ENCODE measurements at regions not wholly inside any gene's neighbourhood (a gene's known extent, or its start where the extent isn't known, plus 50 kb on each side); places are given as distances from the start of the nearest gene placed in this dataset.

- Histone ChIP-seq H3K9ac (ENCODE audit: insufficient read length) (peak overlapping the region; percentile 67), H3K27ac (peak overlapping the region; percentile 99)
- DNase-seq (ENCODE audit: low read depth, low spot score), result peak; percentile 73
These were observed 258.0 kb downstream of the PTBP2 start for GRCh38 chr1:96979304-96980268.

GRCh38 chr1:96980448-96980847 lies 258.9 kb downstream of the PTBP2 start:
- H3K36me3 ChIP-seq (ENCODE audit: insufficient read depth, low read length), result no peaks in the 10 kb centered on the region; the same call in 1 of the 2 replicates
- peak overlapping the region; percentile 67 for H3K9ac ChIP-seq (ENCODE audit: insufficient read length)
- H3K4me3 ChIP-seq, result peak overlapping the region; percentile 63
- peak overlapping the region; percentile 99 for H3K27ac ChIP-seq
- TF ChIP-seq EZH2 (IDR thresholded peaks at IDR 0.05) (no peak), FOXP2 (optimal IDR thresholded peaks at IDR 0.05; ENCODE audit: control extremely low read depth, extremely low read length, insufficient read depth) (peak; percentile 41), POLR2AphosphoS5 (IDR thresholded peaks at IDR 0.05; ENCODE audit: borderline replicate concordance, low read depth, low read length) (peak; percentile 79; the same call in 1 of the 2 replicates)
- DNase-seq (ENCODE audit: low read depth, low spot score), result peak; percentile 98
- H3K9me3 ChIP-seq (ENCODE audit: low read depth, low read length), result no peaks in the 10 kb centered on the region

More at GRCh38 chr1:96979304-96980268, 258.0 kb downstream of the PTBP2 start:
- Histone ChIP-seq H3K4me3 (peak overlapping the region; percentile 63), H3K9me3 (ENCODE audit: low read depth, low read length) (no peaks in the 10 kb centered on the region), H3K36me3 (ENCODE audit: insufficient read depth, low read length) (no peaks in the 10 kb centered on the region; the same call in 1 of the 2 replicates)
- TF ChIP-seq FOXP2 (optimal IDR thresholded peaks at IDR 0.05; ENCODE audit: control extremely low read depth, extremely low read length, insufficient read depth) (peak; percentile 76), EZH2 (IDR thresholded peaks at IDR 0.05) (no peak), POLR2AphosphoS5 (IDR thresholded peaks at IDR 0.05; ENCODE audit: borderline replicate concordance, low read depth, low read length) (peak; percentile 58)

GRCh38 chr1:96981181-96981580 lies 259.6 kb downstream of the PTBP2 start:
- H3K9ac ChIP-seq (ENCODE audit: insufficient read length), result peak overlapping the region; percentile 49
- peak overlapping the region; percentile 99 for H3K27ac ChIP-seq
- no peaks in the 10 kb centered on the region for H3K9me3 ChIP-seq (ENCODE audit: low read depth, low read length)
- peak overlapping the region; percentile 63 for H3K4me3 ChIP-seq
- TF ChIP-seq EZH2 (IDR thresholded peaks at IDR 0.05) (no peak), FOXP2 (optimal IDR thresholded peaks at IDR 0.05; ENCODE audit: control extremely low read depth, extremely low read length, insufficient read depth) (no peak), POLR2AphosphoS5 (IDR thresholded peaks at IDR 0.05; ENCODE audit: borderline replicate concordance, low read depth, low read length) (no peak)
- H3K36me3 ChIP-seq (ENCODE audit: insufficient read depth, low read length), result no peaks in the 10 kb centered on the region; the same call in 1 of the 2 replicates
- DNase-seq (ENCODE audit: low read depth, low spot score), result no peak

- Histone ChIP-seq H3K9ac (ENCODE audit: insufficient read length) (no peak overlapping the region), H3K27ac (peak overlapping the region; percentile 99), H3K4me3 (no peak overlapping the region), H3K36me3 (ENCODE audit: insufficient read depth, low read length) (no peaks in the 10 kb centered on the region; the same call in 1 of the 2 replicates), H3K9me3 (ENCODE audit: low read depth, low read length) (no peaks in the 10 kb centered on the region)
- no peak for DNase-seq (ENCODE audit: low read depth, low spot score)
- TF ChIP-seq EZH2 (IDR thresholded peaks at IDR 0.05) (no peak), FOXP2 (optimal IDR thresholded peaks at IDR 0.05; ENCODE audit: control extremely low read depth, extremely low read length, insufficient read depth) (no peak), POLR2AphosphoS5 (IDR thresholded peaks at IDR 0.05; ENCODE audit: borderline replicate concordance, low read depth, low read length) (no peak)
These were observed 260.5 kb downstream of the PTBP2 start for GRCh38 chr1:96982118-96982517.

- Histone ChIP-seq H3K27ac (no peak overlapping the region), H3K4me3 (no peak overlapping the region), H3K9me3 (ENCODE audit: low read depth, low read length) (no peaks in the 10 kb centered on the region), H3K36me3 (ENCODE audit: insufficient read depth, low read length) (no peaks in the 10 kb centered on the region; the same call in 1 of the 2 replicates), H3K9ac (ENCODE audit: insufficient read length) (no peak overlapping the region)
- TF ChIP-seq POLR2AphosphoS5 (IDR thresholded peaks at IDR 0.05; ENCODE audit: borderline replicate concordance, low read depth, low read length) (no peak), EZH2 (IDR thresholded peaks at IDR 0.05) (no peak), FOXP2 (optimal IDR thresholded peaks at IDR 0.05; ENCODE audit: control extremely low read depth, extremely low read length, insufficient read depth) (no peak)
- no peak for DNase-seq (ENCODE audit: low read depth, low spot score)
These were observed 262.3 kb downstream of the PTBP2 start for GRCh38 chr1:96983866-96984265.

GRCh38 chr1:96987186-96987703 lies 265.7 kb downstream of the PTBP2 start:
- Histone ChIP-seq H3K36me3 (ENCODE audit: insufficient read depth, low read length) (no peaks in the 10 kb centered on the region; the same call in 1 of the 2 replicates), H3K27ac (no peak overlapping the region), H3K9me3 (ENCODE audit: low read depth, low read length) (no peaks in the 10 kb centered on the region; the same call in 1 of the 2 replicates), H3K9ac (ENCODE audit: insufficient read length) (no peak overlapping the region), H3K4me3 (no peak overlapping the region)
- no peak for TF ChIP-seq EZH2 (IDR thresholded peaks at IDR 0.05)
- no peak for TF ChIP-seq POLR2AphosphoS5 (IDR thresholded peaks at IDR 0.05; ENCODE audit: borderline replicate concordance, low read depth, low read length)
- no peak for TF ChIP-seq FOXP2 (optimal IDR thresholded peaks at IDR 0.05; ENCODE audit: control extremely low read depth, extremely low read length, insufficient read depth)
- no peak for DNase-seq (ENCODE audit: low read depth, low spot score)

GRCh38 chr1:96989302-96989701 lies 267.7 kb downstream of the PTBP2 start:
- TF ChIP-seq FOXP2 (optimal IDR thresholded peaks at IDR 0.05; ENCODE audit: control extremely low read depth, extremely low read length, insufficient read depth) (no peak), POLR2AphosphoS5 (IDR thresholded peaks at IDR 0.05; ENCODE audit: borderline replicate concordance, low read depth, low read length) (no peak), EZH2 (IDR thresholded peaks at IDR 0.05) (no peak)
- no peak for DNase-seq (ENCODE audit: low read depth, low spot score)
- Histone ChIP-seq H3K9ac (ENCODE audit: insufficient read length) (no peak overlapping the region), H3K9me3 (ENCODE audit: low read depth, low read length) (no peaks in the 10 kb centered on the region; the same call in 1 of the 2 replicates), H3K4me3 (no peak overlapping the region), H3K36me3 (ENCODE audit: insufficient read depth, low read length) (no peaks in the 10 kb centered on the region; the same call in 1 of the 2 replicates), H3K27ac (no peak overlapping the region)

GRCh38 chr1:96990136-96990535 lies 268.6 kb downstream of the PTBP2 start:
- no peaks in the 10 kb centered on the region for H3K36me3 ChIP-seq (ENCODE audit: insufficient read depth, low read length)

More at GRCh38 chr1:96990136-96990535, 268.6 kb downstream of the PTBP2 start:
- DNase-seq (ENCODE audit: low read depth, low spot score), result no peak
- Histone ChIP-seq H3K9me3 (ENCODE audit: low read depth, low read length) (no peaks in the 10 kb centered on the region; the same call in 1 of the 2 replicates), H3K27ac (no peak overlapping the region), H3K9ac (ENCODE audit: insufficient read length) (no peak overlapping the region), H3K4me3 (no peak overlapping the region)
- no peak for TF ChIP-seq POLR2AphosphoS5 (IDR thresholded peaks at IDR 0.05; ENCODE audit: borderline replicate concordance, low read depth, low read length)
- TF ChIP-seq FOXP2 (optimal IDR thresholded peaks at IDR 0.05; ENCODE audit: control extremely low read depth, extremely low read length, insufficient read depth), result no peak
- TF ChIP-seq EZH2 (IDR thresholded peaks at IDR 0.05), result no peak

Data from SK-N-MC (cell line).